T47D (cell line): ENCODE measurements at regions not wholly inside any gene's neighbourhood (a gene's known extent, or its start where the extent isn't known, plus 50 kb on each side); places are given as distances from the start of the nearest gene placed in this dataset.
"Not testable (repeated sequence)": the region's sequence is repeated elsewhere in the genome, so short reads cannot be mapped to it uniquely, and the experiment has no call there.

Experiments
- DNase-seq, 2 experiments: peaks; one replicate each; pipeline versions ENCODE4 v3.0.0 to v3.0.0-alpha.2; 2011 to 2012; ENCODE audit warnings: low read depth in 1 of 2, low spot score in 1 of 2
- JUND ChIP-seq: IDR thresholded peaks from 2 replicates; pipeline ENCODE4 v1.6.1; 2012; ENCODE audit warnings: low read depth
- in situ Hi-C: cut with HindIII; loops from 2 replicates; pipeline ENCODE4 v1.10.0; 2016; ENCODE audit warnings: low sequenced_read_pairs, low pct_unique_long_range_greater_than_20kb

DNA sequence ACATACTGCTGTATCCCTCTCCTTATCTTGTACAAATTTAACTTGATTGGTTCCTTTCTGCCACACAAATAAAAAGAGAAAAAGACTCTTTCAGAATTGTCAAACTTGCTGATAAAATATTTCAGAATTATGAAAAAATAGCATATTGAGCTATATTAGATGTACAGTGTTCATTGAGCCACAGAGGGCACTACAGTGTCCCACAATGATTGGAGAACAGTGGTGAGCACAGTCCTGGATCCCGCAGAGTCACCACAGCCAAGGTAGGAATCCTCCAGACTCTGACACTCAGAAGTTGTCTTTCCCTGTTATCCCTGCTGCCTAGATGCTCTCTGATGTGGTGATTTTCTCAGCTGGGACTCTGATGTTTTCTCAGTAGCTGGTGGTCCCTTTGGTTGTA is 1281.3 kb upstream of the ZEB2 start:
- TF ChIP-seq JUND = no peak
- in situ Hi-C loops = no loop called here

DNA sequence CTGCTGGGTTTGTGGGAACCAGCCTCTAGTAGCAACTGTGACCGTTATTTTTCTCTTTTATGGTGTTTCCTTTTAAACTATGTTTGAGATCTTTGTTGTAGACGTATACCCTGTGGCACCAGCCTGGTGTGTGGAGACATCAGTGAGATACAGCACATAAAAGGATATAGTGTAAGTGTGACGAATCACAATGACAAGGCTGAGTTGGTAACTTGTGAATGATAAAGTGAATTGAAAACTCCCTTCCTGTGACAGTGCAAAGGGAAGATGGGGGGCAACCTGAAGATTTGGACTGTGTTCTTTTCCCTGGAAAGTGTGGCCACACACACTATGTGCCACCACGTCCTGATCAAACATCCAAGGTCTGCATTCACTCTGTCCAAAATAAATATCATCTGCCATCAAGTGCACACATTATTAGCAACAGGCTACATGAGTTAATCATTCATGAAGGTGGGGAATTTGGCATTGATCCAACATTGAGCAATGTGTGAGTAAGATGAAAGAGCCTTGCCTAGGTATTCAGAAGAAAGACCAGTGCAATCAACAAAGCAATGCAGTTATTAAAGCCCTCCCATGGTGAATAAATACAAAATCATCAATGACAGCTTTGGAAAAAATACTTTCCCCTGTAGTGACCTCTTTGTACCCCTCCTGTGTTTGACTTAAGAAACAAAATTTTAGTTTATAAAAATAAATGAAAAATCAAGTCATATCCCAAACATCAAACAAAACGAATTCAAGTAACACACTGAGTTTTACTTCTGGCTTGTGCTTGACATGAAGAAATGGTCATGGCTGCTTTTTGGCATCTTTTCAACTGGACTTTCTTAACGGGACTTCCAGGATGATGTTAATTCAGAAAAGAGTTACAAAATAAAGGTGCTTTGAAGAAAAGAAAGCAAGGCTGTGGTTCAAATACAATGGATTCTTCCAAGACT is 1280.5 kb upstream of the ZEB2 start:
- no peak for TF ChIP-seq JUND
- DNase-seq = no peak
- in situ Hi-C loops = no loop called here

More for the DNA sequence above, 1281.3 kb upstream of the ZEB2 start:
- no peak for DNase-seq

DNA sequence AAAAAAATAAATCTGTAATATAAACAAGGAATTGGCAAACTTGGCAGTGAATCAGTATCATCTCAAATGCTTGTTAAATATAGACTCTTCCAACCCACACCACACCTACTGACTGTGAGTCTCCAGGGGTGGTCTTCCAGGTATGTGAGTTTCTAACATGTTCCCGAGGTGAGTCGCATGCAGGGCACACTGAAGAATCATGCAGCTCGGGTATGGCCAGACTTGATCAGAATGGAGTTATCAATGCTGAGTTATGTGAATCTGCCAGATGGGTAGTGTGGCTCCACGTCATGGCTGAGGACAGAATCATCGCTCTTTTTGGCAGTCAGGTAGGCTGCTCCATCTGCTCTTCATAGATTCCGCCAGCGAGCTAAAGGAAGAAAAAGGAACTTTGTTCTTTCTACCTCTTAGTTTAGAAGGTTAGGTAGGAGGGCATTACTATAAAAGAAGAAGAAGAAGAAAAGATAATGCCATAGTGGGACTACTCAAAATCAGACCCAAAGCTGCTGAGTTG is 1279.7 kb upstream of the ZEB2 start:
- no peak for DNase-seq
- in situ Hi-C loops = no loop called here
- no peak for TF ChIP-seq JUND

DNA sequence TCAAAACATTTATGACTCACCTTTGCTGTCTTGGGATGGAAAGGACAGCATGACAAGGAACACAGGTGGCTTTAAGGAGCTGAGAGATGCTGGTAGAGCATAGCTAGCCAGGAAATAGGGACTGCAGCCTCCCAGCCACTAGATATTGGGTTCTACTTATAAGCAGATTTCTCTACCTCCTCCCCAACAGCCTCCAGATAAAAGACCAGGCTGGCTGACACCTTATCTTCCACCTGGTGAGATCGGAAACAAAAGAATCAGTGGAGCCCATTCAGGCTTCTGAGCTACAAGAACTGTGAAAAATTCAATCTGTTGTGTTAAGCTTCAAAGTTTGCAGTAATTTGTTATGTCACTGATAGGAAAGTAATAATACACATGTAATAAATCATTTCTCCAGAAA is 1278.5 kb upstream of the ZEB2 start:
- in situ Hi-C loops = no loop called here
- DNase-seq = no peak
- no peak for TF ChIP-seq JUND

DNA sequence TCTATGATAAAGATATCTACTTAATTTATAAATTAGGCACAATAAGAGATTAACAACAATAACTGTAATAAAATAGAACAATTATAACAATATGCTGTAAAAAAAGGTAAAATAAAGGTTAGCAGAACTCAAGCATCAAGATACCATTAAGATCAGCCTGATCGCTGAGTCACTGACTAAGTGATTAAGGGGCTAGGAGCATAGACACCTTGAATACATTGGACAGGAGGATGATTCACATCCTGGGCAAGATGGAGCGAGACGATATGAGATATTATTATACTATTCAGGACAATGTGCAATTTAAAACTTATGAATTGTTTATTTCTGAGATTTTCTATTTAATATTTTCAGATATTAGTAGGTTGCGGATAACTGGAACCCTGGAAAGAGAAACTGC is 1277.8 kb upstream of the ZEB2 start:
- DNase-seq = no peak
- in situ Hi-C loops = no loop called here
- TF ChIP-seq JUND = no peak

DNA sequence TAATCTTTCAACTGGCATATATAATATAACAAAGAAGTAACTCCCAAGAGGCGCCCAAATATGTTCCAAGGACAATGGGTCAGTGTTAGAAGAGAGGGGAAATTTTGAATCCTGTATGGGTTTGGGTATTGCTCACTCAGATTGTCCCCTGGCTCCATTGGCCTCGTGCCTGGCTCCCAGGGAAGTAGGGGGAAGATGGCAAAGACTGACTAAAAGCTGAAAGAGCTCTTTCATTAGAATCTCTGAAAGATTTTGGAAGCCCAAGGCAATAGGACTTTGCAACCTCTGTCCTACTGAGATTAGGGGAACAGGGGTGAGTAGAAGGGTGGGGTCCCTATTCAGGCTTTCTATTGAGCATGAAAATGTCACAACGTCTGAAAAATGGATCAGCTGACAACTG is 1272.8 kb upstream of the ZEB2 start:
- no peak for TF ChIP-seq JUND
- in situ Hi-C loops = no loop called here
- DNase-seq = no peak

DNA sequence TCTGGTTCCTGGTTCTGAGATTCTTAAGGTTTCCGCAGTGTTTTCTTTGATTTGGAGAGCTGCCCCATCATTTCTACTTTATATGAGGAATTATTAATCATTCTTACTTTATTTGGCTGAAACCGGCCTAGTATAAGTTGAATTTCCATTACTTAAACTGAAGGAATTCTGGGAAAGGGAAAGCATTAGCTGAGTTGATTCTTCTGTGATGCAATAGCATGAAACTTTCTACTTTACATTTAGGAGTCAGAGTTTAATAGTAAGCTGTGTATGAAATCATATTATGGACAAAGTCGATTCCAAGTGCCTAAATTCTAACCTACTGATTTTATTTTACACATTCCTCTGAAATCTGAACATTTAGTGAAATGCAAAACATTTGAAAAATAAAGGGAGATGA is 1269.7 kb upstream of the ZEB2 start:
- no peak for TF ChIP-seq JUND
- DNase-seq = no peak
- in situ Hi-C loops = no loop called here

DNA sequence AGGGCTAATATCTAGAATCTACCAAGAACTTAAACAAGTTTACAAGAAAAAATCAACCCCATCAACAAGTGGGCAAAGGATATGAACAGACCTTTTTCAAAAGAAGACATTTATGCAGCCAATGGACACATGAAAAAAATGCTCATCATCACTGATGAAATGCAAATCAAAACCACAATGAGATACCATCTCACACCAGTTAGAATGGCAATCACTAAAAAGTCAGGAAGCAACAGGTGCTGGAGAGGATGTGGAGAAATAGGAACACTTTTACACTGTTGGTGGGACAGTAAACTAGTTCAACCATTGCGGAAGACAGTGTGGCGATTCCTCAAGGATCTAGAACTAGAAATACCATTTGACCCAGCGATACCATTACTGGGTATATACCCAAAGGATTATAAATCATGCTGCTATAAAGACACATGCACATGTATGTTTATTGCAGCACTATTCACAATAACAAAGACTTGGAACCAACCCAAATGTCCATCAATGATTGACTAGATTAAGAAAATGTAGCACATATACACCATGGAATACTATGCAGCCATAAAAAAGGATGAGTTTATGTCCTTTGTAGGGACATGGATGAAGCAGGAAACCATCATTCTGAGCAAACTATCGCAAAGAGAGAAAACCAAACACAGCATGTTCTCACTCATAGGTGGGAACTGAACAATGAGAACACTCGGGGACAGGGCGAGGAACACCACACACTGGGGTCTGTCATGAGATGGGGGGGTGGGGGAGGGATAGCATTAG is 1267.9 kb upstream of the ZEB2 start:
- DNase-seq, in situ Hi-C loops: not testable (repeated sequence)

DNA sequence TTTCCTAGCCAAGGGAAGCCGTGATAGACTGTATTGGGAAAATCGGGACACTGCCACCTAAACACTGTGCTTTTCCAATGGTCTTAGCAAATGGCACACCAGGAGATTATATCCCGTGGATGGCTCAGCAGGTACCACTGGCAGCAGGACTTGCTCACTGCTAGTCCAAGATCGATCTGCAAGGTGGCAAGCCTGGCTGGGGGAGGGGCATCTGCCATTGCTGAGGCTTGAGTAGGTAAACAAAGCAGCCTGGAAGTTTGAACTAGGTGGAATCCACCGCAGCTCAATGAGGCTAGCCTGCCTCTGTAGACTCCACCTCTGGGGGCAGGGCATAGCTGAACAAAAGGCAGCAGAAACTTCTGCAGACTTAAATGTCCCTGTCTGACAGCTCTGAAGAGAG is 1262.7 kb upstream of the ZEB2 start:
- in situ Hi-C loops = not testable (repeated sequence)

DNA sequence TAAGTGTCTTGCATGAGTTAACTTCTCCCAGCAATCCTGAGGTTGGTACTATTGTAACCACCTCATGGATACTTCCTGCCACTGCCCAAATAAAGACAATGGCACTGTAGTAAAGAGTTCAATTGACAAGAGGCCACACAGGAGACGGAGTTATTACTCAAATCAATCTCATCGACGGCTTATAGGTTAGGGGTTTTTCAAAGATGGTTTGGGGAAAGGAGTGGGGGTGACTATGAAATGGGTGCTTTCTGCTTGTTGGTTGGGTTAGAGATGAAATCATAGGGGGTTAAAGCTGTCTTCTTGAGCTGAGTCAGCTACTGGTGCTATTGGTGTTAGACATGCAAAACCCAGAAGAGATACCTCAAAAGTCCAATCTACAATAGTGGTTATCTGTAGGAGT is 1258.0 kb upstream of the ZEB2 start:
- no peak for DNase-seq
- in situ Hi-C loops = no loop called here
- no peak for TF ChIP-seq JUND

More for the DNA sequence above, 1262.7 kb upstream of the ZEB2 start:
- not testable (repeated sequence) for DNase-seq

DNA sequence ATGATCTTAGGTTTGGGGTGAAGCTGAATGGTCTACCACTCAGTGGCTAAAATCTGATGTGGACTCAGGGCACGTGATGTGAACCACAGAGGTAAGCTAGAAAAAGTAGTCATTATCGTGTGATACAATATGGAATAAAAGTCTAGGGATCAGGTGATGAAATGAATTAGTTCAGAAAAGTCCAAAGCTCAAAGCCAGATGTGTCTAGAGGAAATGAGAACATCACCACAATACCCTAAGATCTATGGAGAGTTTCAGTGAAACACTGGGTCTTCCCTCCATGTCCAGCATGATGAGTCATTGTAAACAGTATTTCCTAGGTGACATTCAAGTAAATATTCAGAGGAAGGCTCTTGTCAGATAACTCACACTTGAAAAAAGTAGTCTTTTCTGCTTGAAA is 1257.4 kb upstream of the ZEB2 start:
- in situ Hi-C loops = no loop called here
- TF ChIP-seq JUND = no peak
- DNase-seq = no peak

DNA sequence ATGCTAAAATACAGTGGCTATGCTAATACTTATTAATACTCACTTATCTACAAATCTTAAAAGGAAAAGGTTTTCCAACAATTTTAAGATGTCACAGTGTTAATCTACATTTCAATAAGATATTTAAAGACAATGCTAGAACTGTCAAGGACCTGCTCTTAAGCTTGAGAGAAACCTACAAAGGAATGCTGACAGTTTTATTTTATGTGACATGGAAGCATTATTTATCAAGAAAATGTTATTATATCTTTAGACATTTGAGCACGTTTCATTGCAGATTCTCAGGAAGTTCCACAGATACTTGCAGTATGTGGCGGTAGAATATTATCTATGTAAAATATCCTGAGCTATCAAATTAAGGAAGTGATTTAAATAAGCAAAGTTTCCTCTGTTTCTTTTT is 1255.7 kb upstream of the ZEB2 start:
- in situ Hi-C loops = no loop called here
- DNase-seq = no peak
- no peak for TF ChIP-seq JUND

DNA sequence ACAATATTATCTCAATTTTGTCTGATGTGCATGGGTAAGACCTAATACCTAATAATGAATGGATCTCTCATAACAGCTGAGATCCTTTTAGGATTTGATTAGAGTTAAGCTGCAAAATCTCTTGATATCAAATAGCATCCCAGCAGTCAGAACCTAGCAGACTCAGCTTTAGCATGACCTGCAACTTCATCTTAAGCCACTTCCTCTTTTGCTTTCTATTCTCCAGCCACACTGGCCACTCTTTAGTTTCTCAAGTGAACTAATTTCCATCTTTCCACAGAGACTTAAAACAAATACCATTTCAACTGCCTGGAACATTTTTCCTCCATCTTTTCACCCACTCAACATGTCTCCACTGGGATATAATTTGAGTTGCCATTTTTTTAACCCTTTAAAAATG is 1251.6 kb upstream of the ZEB2 start:
- no peak for DNase-seq
- TF ChIP-seq JUND = no peak

More for the DNA sequence above, 1251.6 kb upstream of the ZEB2 start:
- in situ Hi-C loops = no loop called here
